ENCODE measurements at regions not wholly inside any gene's neighbourhood (a gene's known extent, or its start where the extent isn't known, plus 50 kb on each side); places are given as distances from the start of the nearest gene placed in this dataset.

DNA sequence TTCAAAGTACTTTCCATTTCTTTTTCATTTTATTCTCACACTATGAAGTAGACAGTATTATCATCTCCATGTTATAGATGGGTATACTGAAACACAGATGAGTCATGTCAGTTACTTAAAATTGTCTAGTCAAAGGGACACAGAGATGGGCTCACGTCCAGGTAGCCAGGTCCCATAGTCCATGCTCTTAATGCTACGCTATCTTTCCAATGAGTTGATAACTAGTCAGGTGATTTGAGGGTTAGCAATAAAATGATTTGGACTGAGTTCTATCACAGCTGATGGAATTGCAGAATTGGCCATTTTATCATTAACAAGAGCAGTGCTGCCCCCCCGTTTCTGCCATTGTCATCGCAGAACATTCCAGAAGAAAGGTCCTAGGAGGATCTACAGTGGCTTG, 318.9 kb downstream of the DLEU7 start:
- Histone ChIP-seq H3K36me3 (ENCODE audit: control insufficient read depth, insufficient read depth, low read length) (no peaks in the 10 kb centered on the region), H3K27me3 (ENCODE audit: control insufficient read depth, insufficient read depth, low read length) (no peaks in the 10 kb centered on the region), H3K4me3 (ENCODE audit: low read depth, low read length) (no peak overlapping the region)
- FAIRE-seq (no peak), DNase-seq (ENCODE audit: low read depth) (no peak)
- TF ChIP-seq, protein P1, sequence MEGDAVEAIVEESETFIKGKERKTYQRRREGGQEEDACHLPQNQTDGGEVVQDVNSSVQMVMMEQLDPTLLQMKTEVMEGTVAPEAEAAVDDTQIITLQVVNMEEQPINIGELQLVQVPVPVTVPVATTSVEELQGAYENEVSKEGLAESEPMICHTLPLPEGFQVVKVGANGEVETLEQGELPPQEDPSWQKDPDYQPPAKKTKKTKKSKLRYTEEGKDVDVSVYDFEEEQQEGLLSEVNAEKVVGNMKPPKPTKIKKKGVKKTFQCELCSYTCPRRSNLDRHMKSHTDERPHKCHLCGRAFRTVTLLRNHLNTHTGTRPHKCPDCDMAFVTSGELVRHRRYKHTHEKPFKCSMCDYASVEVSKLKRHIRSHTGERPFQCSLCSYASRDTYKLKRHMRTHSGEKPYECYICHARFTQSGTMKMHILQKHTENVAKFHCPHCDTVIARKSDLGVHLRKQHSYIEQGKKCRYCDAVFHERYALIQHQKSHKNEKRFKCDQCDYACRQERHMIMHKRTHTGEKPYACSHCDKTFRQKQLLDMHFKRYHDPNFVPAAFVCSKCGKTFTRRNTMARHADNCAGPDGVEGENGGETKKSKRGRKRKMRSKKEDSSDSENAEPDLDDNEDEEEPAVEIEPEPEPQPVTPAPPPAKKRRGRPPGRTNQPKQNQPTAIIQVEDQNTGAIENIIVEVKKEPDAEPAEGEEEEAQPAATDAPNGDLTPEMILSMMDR (IDR thresholded peaks at IDR 0.05; ENCODE audit: insufficient read depth, low read length, severe bottlenecking) = no peak

DNA sequence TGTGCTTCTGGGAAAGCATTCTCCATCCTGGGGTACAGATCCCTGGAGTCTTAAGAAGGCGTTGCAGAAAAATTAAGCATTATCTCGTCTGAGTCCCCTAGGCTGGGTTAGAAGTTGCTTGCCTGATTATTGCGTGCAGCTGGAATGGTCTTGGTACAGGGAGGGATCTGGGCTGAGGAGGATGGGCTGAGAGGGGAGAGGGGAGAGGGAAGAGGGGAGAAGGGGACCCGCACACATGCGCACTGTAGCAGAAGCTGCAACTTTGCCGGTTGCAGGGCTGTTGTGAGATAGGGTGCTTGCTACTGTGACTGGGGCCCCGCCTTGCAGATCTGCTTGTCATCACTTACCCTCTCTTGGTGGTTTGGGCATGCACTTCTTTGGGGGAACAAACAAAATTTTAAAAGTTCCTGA, 316.8 kb downstream of the DLEU7 start:
- TF ChIP-seq, protein P1 (IDR thresholded peaks at IDR 0.05; ENCODE audit: insufficient read depth, low read length, severe bottlenecking) = no peak
- DNase-seq (ENCODE audit: low read depth) (no peak), FAIRE-seq (no peak)
- H3K36me3 ChIP-seq (ENCODE audit: control insufficient read depth, insufficient read depth, low read length) = no peaks in the 10 kb centered on the region
- H3K4me3 ChIP-seq (ENCODE audit: low read depth, low read length) = no peak overlapping the region
- H3K27me3 ChIP-seq (ENCODE audit: control insufficient read depth, insufficient read depth, low read length) = no peaks in the 10 kb centered on the region

DNA sequence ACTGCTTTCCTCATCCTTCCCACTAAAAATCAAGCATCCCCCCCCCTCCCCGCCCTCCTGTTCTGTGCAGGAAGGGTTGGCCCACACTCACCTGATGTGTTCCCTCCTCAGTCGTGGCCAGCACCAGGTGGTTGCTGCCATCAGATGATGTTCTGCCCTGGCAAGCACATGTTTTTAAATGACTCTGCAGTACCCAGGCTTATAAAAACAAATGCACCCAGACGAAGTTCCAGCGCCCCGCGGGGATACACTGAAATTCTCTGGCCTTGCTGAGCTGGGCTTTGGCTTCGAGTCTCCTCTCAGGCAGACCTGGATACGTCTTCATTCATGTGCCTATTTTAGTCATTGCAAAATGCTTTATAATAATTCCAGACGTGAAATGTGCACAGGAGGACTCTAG, 316.3 kb downstream of the DLEU7 start:
- H3K27me3 ChIP-seq (ENCODE audit: control insufficient read depth, insufficient read depth, low read length) = no peaks in the 10 kb centered on the region
- TF ChIP-seq, protein P1 (IDR thresholded peaks at IDR 0.05; ENCODE audit: insufficient read depth, low read length, severe bottlenecking) = no peak
- FAIRE-seq (no peak), DNase-seq (ENCODE audit: low read depth) (no peak)
- H3K4me3 ChIP-seq (ENCODE audit: low read depth, low read length) = no peak overlapping the region
- no peaks in the 10 kb centered on the region for H3K36me3 ChIP-seq (ENCODE audit: control insufficient read depth, insufficient read depth, low read length)

DNA sequence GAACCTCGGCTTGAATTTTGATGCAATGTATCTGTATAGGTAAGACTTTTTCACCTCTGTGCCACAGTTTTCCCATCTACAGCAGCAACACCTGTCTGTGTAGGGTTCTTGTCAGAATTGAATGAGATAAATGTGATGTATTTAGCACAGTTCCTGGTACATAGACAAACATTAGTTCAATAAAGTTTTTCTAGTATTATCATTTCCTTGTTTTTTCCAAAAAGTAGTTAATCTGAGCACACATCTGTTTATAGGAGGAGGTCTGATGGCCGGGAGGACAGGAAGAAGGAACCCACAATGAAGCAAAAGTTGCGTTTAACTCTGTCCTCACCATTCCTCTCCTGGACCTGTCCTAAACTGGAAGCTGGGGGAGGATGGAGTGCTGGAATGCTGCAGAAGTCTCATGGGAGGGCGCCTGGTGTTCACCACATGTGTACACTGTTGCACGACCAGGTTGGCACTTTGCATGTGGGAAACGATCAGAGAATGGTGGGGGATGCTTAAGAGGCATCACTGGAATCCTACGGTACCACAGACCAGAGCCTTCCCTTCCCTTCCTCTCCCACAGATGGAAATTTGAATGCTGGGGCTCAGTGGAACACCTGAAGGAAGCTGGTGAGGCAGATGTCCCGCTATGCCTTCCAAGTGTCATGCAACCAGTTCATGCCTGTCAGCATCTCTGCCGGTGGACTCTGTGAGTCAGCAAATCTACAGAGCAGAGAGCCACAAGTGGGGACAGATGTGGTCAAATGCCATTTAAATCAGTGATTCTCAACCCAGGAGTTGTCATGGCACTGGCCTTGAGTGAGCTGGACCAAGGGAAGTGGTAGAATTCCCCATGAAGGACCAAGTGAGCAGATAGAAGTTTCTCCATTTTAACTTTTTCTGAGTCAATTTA, 315.6 kb downstream of the DLEU7 start:
- no peak overlapping the region for H3K4me3 ChIP-seq (ENCODE audit: low read depth, low read length)
- FAIRE-seq (peak; percentile 85), DNase-seq (ENCODE audit: low read depth) (peak; percentile 38)
- H3K36me3 ChIP-seq (ENCODE audit: control insufficient read depth, insufficient read depth, low read length) = no peaks in the 10 kb centered on the region
- no peaks in the 10 kb centered on the region for H3K27me3 ChIP-seq (ENCODE audit: control insufficient read depth, insufficient read depth, low read length)
- TF ChIP-seq, protein P1 (IDR thresholded peaks at IDR 0.05; ENCODE audit: insufficient read depth, low read length, severe bottlenecking) = no peak

DNA sequence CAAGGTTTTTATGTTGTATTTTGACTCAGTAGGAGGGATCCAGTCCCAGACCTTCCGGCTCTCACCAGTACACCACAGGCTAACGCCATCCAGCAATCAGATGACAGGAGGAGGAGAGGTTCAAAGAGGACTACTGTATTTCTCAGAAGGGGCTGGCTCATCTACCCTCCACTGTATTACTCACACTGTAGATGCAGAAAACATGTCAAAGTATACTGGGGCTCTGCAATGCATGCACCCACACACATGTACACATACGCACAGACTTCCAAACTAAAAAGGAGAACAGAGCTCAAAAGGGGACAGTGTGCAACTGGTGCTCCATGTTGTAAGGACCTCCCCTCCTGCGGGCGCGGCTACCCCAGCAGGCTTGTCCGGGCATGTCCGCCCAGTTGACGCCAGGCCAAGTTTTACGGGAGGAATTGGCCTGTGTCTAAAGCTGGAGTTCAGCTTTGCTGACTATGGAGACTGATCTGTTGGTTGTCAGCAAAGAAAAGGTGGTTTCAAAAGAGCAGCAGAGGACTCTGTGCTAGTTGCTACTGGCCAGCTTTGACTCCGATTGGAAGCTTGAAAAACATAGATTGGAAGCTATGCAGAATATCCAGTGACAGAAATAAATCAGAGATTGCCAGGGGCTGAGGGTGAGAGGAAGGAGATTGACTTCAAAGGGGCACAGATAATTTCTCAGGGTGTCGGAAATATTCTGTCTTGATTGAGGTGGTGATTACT, 314.2 kb downstream of the DLEU7 start:
- TF ChIP-seq, protein P1 (IDR thresholded peaks at IDR 0.05; ENCODE audit: insufficient read depth, low read length, severe bottlenecking) = no peak
- no peak for FAIRE-seq
- Histone ChIP-seq H3K36me3 (ENCODE audit: control insufficient read depth, insufficient read depth, low read length) (no peaks in the 10 kb centered on the region), H3K27me3 (ENCODE audit: control insufficient read depth, insufficient read depth, low read length) (no peaks in the 10 kb centered on the region), H3K4me3 (ENCODE audit: low read depth, low read length) (no peak overlapping the region)
- peak; percentile 83 for DNase-seq (ENCODE audit: low read depth)

Data from bronchial epithelial cell (primary cell).